Fibroblast of lung (primary cell): ENCODE measurements at regions not wholly inside any gene's neighbourhood (a gene's known extent, or its start where the extent isn't known, plus 50 kb on each side); places are given as distances from the start of the nearest gene placed in this dataset.

Experiments used
- DNase-seq, 2 donors: peaks; one replicate each; pipeline versions ENCODE4 v3.0.0 to v3.0.0-alpha.2; 2010; ENCODE audit warnings: low read depth in 2 of 2
- H2AFZ ChIP-seq: 2 replicates; pipeline ENCODE4 v1.5.1; 2012; ENCODE audit warnings: low read length, control low read depth, inconsistent platforms
- H3K27ac ChIP-seq: 2 replicates; pipeline ENCODE4 v1.5.1; 2011; ENCODE audit warnings: low read length, control low read depth; ENCODE audit not compliant: insufficient read depth
- H3K27me3 ChIP-seq: 2 replicates; pipeline ENCODE4 v1.5.1; 2011; ENCODE audit warnings: mild to moderate bottlenecking, low read length; ENCODE audit not compliant: control insufficient read depth, insufficient read depth
- H3K36me3 ChIP-seq: 2 replicates; pipeline ENCODE4 v1.5.1; 2011; ENCODE audit warnings: low read length; ENCODE audit not compliant: control insufficient read depth, insufficient read depth
- H3K4me1 ChIP-seq: 2 replicates; pipeline ENCODE4 v1.5.1; 2011; ENCODE audit warnings: low read length; ENCODE audit not compliant: control insufficient read depth, insufficient read depth; ENCODE audit errors: extremely low read depth
- H3K4me2 ChIP-seq: 2 replicates; pipeline ENCODE4 v1.5.1; 2011; ENCODE audit warnings: low read length, control low read depth; ENCODE audit not compliant: insufficient read depth; ENCODE audit errors: extremely low read depth
- H3K4me3 ChIP-seq, 4 experiments: fragments of 200-600 bp in 1 of 4; sonication (generic) in 1 of 4; replicated peaks in 1 of 4; 2 replicates each; pipeline ENCODE4 v1.5.1; 2011 to 2016; ENCODE audit warnings: low read length in 4 of 4, low read depth in 3 of 4, mild to moderate bottlenecking in 3 of 4, control low read depth in 2 of 4, inconsistent platforms in 1 of 4, mixed read lengths in 1 of 4; ENCODE audit not compliant: insufficient read depth in 1 of 4; ENCODE audit errors: control extremely low read depth in 1 of 4
- H3K79me2 ChIP-seq: 2 replicates; pipeline ENCODE4 v1.5.1; 2012; ENCODE audit warnings: mild to moderate bottlenecking, low read length, inconsistent platforms; ENCODE audit not compliant: control insufficient read depth, insufficient read depth
- H3K9ac ChIP-seq: 2 replicates; pipeline ENCODE4 v1.5.1; 2011; ENCODE audit warnings: mild to moderate bottlenecking, low read length, control low read depth; ENCODE audit not compliant: insufficient read depth
- H3K9me3 ChIP-seq: 2 replicates; pipeline ENCODE4 v1.5.1; 2012; ENCODE audit warnings: low read depth, low read length; ENCODE audit not compliant: control insufficient read depth, insufficient read depth
- H4K20me1 ChIP-seq: 2 replicates; pipeline ENCODE4 v1.5.1; 2011; ENCODE audit warnings: low read length; ENCODE audit not compliant: control insufficient read depth, insufficient read depth; ENCODE audit errors: extremely low read depth
- CTCF ChIP-seq, 2 donors: IDR thresholded peaks in 1 of 2; conservative IDR thresholded peaks in 1 of 2; 1 replicate in 1 of 2; 2 replicates in 1 of 2; pipeline ENCODE4 v1.5.1; 2011 to 2012; ENCODE audit warnings: low read length in 2 of 2, control low read depth in 1 of 2, inconsistent platforms in 1 of 2, low read depth in 1 of 2, mild to moderate bottlenecking in 1 of 2
- EZH2 ChIP-seq: IDR thresholded peaks from 2 replicates; pipeline ENCODE4 v1.5.1; 2012; ENCODE audit warnings: low read length, control low read depth, mild to moderate bottlenecking; ENCODE audit errors: missing control alignments

GRCh38 chr10:111784436-111784835 lies 399.1 kb downstream of the GPAM start:
- DNase-seq: no peak
- H3K4me1 ChIP-seq: no peaks in the 10 kb centered on the region

GRCh38 chr10:111784946-111785465 lies 398.6 kb downstream of the GPAM start:
- Histone ChIP-seq H4K20me1 (no peaks in the 10 kb centered on the region), H3K4me1 (no peaks in the 10 kb centered on the region), H3K36me3 (no peaks in the 10 kb centered on the region), H2AFZ (no peak overlapping the region), H3K4me2 (no peak overlapping the region), H3K27me3 (no peaks in the 10 kb centered on the region), H3K9me3 (no peaks in the 10 kb centered on the region), H3K9ac (no peak overlapping the region), H3K27ac (no peak overlapping the region), H3K4me3 (no peak overlapping the region), H3K79me2 (no peaks in the 10 kb centered on the region)
- TF ChIP-seq EZH2 (no peak), CTCF (conservative IDR thresholded peaks at IDR 0.05 in 1 of 2, IDR thresholded peaks at IDR 0.05 in 1 of 2; ENCODE audit: low read depth in 1 of 2, low read length in 2 of 2) (no peak)
- no peak for DNase-seq

More at GRCh38 chr10:111784436-111784835, 399.1 kb downstream of the GPAM start:
- Histone ChIP-seq H3K27ac (no peak overlapping the region), H3K9ac (no peak overlapping the region), H3K4me2 (no peak overlapping the region), H3K36me3 (no peaks in the 10 kb centered on the region), H4K20me1 (no peaks in the 10 kb centered on the region), H2AFZ (no peak overlapping the region), H3K9me3 (no peaks in the 10 kb centered on the region), H3K4me3 (no peak overlapping the region), H3K79me2 (no peaks in the 10 kb centered on the region), H3K27me3 (no peaks in the 10 kb centered on the region)
- no peak for TF ChIP-seq EZH2
- TF ChIP-seq CTCF (conservative IDR thresholded peaks at IDR 0.05 in 1 of 2, IDR thresholded peaks at IDR 0.05 in 1 of 2; ENCODE audit: low read depth in 1 of 2, low read length in 2 of 2): no peak

GRCh38 chr10:111785921-111786320 lies 397.6 kb downstream of the GPAM start:
- Histone ChIP-seq H3K9ac (no peak overlapping the region), H3K27ac (no peak overlapping the region), H4K20me1 (no peaks in the 10 kb centered on the region), H3K4me1 (no peaks in the 10 kb centered on the region), H3K79me2 (no peaks in the 10 kb centered on the region), H3K4me3 (no peak overlapping the region), H3K27me3 (no peaks in the 10 kb centered on the region), H3K4me2 (no peak overlapping the region), H3K9me3 (no peaks in the 10 kb centered on the region), H3K36me3 (no peaks in the 10 kb centered on the region), H2AFZ (no peak overlapping the region)
- DNase-seq: no peak
- no peak for TF ChIP-seq EZH2
